GM19025 (cell line): ENCODE measurements at regions not wholly inside any gene's neighbourhood (a gene's known extent, or its start where the extent isn't known, plus 50 kb on each side); places are given as distances from the start of the nearest gene placed in this dataset.

ENCODE experiments used
- ATAC-seq: cut with Tn5 transposase; IDR thresholded peaks from one replicate; pipeline ENCODE4 v1.9.1; 2021; ENCODE audit warnings: mild to moderate bottlenecking, low read depth, moderate library complexity; ENCODE audit not compliant: unreplicated experiment

DNA sequence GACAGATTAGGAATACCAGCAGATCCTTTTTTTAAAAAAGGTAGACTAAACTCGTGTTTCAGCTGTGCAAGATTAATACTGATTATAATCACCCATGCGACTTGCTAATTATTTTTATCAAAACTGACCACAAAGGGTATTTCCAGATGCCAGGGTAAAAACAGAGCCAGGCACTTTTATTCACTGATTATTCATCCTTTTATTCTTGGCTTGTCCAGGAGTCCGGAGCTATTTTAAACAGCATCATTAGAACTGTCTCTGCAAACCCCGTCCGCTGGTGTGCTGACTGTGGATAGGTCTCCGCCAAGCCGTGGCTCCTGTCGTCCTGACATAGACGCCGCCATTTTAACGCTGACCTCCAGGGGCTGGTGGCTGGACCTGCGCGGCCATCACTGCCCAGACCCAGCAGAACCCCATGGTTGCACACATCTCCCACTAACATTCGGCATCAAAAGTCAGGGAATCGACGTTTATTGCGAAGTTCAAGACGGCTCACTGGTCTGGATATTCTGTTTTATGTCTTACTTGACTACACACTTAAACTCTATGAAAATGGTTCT is 364.8 kb downstream of the THBS2 start:
- ATAC-seq, result no peak

DNA sequence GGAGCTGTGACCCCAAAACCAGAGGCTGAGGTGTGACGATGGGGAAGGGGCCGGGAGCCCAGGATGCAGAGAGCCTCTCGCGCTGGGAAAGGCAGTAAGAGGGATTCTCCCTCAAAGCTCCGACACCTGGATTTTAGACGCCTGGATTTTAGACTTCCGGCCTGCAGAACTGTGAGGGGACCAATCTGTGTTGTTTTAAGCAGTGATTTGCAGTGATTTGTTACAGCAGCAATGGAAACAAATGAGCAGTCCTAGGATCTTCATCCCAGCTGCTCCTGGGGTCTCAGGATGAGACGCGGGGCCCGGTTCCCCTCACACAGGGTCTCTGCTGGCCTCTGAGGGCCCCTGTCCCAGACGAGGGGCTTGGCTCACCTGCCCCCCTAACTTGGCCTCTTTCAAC is 365.5 kb downstream of the THBS2 start:
- no peak for ATAC-seq

- no peak for ATAC-seq
Measured at GRCh38 chr6:168887621-168888020, 366.0 kb downstream of the THBS2 start.

GRCh38 chr6:168886964-168887363 is 366.7 kb downstream of the THBS2 start:
- ATAC-seq, result no peak

- ATAC-seq, result no peak
Measured at GRCh38 chr6:168885751-168886742, 367.6 kb downstream of the THBS2 start.

DNA sequence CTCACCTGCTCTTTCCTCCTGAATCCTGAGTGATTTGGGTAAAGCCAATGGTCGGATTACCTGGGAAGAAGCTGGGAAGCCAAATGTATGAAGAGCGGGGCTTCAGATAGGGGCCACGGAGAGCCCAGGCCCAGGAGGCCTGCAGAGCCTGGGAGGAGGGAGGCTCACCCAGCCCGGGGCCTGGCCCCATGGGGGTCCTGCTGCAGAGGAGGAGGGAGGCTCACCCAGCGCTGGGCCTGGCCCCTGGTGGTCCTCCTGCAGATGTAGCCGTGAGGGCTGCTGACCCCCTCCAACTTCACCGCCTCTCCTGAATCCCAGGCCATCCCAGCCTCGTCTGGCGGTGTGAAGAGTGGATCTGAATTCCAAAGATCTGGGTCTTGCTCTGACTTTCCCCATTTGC is 368.4 kb downstream of the THBS2 start:
- no peak for ATAC-seq

DNA sequence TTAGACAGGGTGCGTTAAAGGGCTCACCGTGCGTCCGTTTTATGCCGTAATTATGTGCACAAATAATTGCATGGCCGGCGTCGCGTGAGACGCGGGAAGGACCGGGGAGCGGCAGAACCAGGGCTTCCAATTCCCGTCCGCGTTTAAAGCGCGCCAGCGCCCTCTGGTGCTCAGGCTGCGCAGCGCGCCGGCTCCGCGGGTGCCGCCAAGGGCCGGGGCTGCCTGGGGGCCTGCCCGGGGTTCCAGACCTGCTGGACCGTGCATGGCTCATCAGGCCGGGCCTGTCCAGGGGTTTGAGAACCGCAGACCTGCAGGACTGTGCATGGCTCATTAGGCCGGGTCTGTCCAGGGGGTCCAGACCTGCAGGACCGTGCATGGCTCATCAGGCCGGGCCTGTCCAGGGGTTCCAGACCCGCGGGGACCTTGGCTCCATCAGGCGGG is 369.0 kb downstream of the THBS2 start:
- peak; percentile 81 for ATAC-seq

GRCh38 chr6:168884050-168884645 is 369.5 kb downstream of the THBS2 start:
- peak; percentile 13 for ATAC-seq

GRCh38 chr6:168883410-168884049 is 370.1 kb downstream of the THBS2 start:
- ATAC-seq, result no peak

- ATAC-seq, result no peak
Measured at GRCh38 chr6:168880271-168880670, 373.4 kb downstream of the THBS2 start.

DNA sequence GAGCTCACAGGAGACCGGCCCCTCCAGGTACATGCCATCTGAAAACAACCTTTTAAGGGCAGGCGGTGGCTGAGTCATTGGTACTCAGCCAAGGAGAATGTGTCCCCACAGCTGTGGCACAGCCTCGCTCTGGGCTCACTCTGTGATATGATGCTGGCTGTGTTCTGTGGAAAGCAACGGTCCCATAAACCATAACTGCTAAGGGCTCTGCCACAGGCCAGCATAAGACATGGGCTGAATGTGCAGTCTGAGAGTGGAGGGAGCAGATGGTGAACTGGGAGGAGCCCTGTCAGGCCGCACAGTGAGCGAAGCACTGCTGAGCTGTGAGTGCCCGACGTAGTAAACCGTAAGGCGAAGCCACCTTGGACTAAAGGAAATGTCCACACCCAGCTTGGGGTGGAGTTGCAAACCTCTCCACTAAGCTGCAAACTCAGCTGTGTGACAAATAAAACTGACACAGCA is 375.8 kb downstream of the THBS2 start:
- no peak for ATAC-seq

- no peak for ATAC-seq
Measured at GRCh38 chr6:168876956-168877355, 376.7 kb downstream of the THBS2 start.

GRCh38 chr6:168875811-168876576 is 377.7 kb downstream of the THBS2 start:
- ATAC-seq, result no peak

GRCh38 chr6:168874637-168875036 is 379.0 kb downstream of the THBS2 start:
- ATAC-seq, result no peak

GRCh38 chr6:168873278-168874190 is 380.1 kb downstream of the THBS2 start:
- ATAC-seq, result no peak

- ATAC-seq, result no peak
Measured at GRCh38 chr6:168871642-168872315, 381.9 kb downstream of the THBS2 start.

DNA sequence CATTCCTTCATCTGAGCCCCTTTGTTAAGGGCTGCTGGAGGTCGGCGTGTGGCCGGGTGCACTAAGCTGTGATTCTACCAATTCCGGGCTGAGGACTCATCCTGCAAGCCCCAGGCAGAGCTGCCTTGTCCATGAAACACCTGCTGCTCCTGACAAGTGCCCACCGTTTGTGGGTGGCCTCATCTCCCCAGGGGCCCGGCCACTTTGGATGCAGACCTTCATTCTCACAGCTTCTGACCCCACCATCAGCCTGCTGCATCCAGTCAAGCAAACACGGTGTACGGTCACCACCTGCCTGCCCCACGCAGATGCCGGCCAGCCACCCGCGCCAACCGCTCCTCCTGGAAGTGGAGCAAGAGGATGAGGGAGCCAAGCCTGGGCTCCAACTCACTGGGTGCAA is 382.7 kb downstream of the THBS2 start:
- no peak for ATAC-seq

GRCh38 chr6:168867247-168868102 is 386.2 kb downstream of the THBS2 start:
- no peak for ATAC-seq
